ENCODE measurements at regions not wholly inside any gene's neighbourhood (a gene's known extent, or its start where the extent isn't known, plus 50 kb on each side); places are given as distances from the start of the nearest gene placed in this dataset.
"Not testable (repeated sequence)": the region's sequence is repeated elsewhere in the genome, so short reads cannot be mapped to it uniquely, and the experiment has no call there.

DNA sequence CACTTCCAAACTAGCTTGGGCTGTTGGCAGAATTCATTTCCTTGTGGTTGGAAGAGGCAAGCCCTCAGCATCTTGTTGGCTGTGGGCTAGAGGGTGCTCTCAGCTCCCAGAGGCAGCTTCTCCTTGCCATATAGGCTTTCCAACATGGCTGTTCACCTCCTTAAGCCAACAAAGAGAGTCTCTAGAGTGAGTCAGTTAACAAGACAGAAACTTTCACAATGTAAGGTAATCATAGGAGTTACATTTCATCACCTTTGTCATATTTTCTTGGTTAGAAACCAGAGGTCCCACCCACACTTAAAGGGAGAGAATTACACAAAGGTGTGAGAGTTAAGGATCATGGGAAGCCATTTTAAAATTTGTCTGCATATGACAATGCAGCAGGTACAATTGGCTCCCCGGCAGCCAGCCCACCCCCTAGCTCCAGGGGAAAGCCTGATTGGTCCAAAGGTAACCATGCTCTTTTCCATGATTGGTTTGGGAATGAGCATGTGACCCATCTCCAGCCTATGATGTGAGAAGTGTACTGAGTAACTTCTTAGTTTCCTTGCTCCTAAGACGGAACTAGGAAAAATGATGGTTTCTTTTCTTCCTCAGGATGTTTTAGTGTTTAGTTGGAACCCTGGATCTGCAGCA, 109.8 kb upstream of the MSX2 start:
- DNase-seq: no peak

GRCh38 chr5:174616036-174616435, 108.3 kb upstream of the MSX2 start:
- DNase-seq: no peak

DNA sequence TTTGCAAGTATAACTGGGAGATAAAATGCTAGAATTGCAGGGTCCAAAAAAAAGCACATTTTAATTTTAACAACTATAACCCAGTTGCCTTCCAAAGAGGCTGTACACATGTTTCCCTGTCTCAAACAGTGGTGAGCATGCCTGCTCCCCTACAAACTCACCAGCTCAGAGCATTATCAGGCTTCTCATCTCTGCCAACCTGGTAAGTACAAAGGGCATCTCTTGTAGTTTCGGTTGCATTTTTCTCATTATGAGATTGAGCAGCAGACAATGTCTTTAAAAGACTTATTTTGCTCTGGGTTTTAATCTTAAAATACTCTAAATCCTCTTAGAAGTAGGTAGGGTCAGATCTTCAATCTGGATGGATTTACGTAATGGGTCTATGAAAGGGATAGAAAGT, 107.1 kb upstream of the MSX2 start:
- DNase-seq: no peak

DNA sequence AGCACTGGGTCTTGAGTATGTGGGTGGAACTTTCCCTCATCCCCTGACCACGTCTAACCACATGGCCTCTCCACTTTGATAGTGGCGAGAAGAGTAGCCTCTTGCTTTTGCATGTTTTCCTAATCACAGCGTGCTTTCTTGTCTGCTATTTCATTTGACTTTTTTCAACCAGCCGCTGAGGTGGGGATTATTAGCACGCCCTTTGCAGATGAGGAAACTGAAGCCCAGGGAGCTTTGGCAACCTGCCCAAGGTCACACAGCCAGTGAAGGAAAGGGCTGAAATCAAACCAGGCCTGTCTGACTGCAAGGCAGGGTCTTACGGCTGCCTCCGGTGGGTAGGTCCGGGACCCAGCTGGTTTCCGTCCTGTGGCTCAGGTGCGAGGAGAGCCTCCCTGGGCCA, 106.5 kb upstream of the MSX2 start:
- no peak for DNase-seq

DNA sequence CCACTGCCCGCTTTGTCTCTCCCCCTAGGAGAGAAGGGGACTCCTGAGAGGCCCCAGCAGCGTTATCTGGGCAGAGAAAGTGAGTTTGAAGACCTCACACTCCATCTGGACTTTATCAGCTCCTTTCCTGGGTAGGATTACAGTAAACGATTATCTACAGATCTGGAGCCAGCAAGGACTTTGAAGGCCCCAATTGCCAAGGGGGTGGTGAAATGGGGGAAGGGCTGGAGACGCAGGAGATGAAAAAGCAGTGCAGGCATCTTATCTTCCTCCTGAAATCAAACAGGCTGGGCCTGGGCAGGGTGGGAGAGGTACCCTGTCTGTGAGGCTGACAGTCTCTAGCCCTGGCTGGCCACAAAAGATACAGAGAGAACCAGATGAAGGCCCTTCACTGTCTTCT, 105.8 kb upstream of the MSX2 start:
- no peak for DNase-seq

DNA sequence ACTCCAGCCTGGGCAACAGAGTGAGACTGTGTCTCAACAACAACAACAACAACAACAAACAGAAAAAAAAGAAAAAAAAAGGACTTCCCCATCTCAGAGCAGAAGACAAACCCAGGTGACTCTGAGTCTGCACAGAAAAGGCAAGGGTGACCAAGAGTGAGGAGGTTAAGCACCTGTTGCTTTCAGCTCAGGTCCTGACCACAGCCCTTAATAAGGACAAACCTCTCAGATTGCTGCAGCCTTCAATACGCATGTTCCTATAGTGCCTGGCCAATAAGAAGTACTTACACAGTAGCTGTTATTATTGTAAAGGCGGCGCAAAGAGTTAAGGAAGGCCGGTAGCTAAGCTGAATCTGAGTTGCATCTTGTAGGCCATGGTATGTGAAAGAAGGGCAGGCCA, 102.3 kb upstream of the MSX2 start:
- DNase-seq: no peak

GRCh38 chr5:174623018-174623417, 101.4 kb upstream of the MSX2 start:
- DNase-seq: no peak

GRCh38 chr5:174623433-174624019, 100.9 kb upstream of the MSX2 start:
- DNase-seq: no peak

- no peak for DNase-seq
These were observed 99.5 kb upstream of the MSX2 start for GRCh38 chr5:174624733-174625522.

DNA sequence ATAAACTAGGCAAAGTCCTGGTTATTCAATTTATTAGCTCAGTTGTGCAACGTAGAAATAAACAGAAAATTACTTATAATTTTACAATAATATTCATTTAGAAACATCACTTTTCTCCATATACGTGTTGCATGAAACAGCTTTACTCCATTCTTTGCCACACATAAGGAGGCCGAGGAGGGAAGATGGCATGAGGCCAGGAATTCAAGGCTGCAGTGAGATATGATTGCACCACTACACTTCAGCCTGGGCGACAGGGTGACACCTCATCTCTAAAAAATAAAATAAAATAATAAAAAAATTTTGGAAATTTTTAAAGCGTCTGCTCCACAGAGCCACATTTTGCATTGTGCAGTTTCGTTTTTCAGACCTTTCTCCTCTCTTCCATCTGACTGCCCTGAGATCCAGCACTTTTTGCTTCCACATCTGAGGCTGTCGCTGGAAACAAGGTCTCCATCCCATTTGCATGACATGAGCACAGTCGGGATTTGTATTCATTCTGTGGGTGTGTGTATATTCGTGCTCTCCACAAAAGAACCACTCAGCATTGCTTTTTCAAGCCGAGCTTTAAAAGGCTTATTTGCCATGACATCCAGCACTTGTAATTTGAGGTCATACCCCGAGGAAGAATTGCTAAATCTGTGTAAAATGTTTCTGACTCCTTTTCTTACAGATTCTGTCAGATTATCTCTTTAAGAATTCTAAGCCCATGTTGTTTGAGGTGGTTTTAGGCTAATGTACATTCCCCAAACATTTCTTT, 98.6 kb upstream of the MSX2 start:
- DNase-seq: no peak

GRCh38 chr5:174626369-174626920, 97.9 kb upstream of the MSX2 start:
- no peak for DNase-seq

DNA sequence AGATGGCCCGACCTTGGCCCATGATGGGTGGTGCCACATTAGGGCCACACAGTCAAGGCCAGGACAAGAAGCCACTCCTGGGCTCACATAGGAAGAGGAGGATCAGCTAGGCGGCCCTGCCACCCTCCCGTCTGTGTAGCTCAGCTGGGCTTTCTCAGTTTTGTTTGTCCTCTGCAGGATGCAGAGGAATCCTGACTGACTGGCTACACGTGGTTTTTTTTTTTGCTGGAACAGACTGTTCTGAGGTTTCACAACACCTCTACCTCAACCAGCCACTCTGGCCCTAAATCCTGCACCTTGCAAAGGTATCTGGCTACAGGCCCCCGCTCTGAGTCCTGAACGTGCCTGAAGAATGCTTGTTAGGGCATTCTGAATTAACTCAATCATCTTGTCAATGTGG, 88.3 kb upstream of the MSX2 start:
- no peak for DNase-seq

- no peak for DNase-seq
These were observed 81.5 kb upstream of the MSX2 start for GRCh38 chr5:174642816-174643405.

DNA sequence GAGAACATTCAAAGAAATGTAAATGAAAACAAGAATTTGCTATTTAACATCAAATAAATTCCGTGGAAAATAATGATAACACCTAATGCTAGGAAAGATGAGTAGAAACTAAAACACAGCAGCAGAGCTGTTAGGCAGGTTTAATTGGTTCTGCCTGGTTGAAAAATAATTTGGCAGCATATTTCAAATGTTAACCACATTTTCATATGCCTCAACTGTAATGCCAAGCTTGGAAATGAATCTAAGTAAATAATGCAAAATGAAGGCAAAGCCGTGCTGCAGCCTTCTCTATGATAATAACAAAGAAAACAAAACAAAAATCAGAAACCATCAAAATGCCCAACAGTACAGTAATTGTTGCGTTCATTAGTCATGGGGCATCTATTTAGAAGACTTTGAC, 79.9 kb upstream of the MSX2 start:
- DNase-seq: no peak

DNA sequence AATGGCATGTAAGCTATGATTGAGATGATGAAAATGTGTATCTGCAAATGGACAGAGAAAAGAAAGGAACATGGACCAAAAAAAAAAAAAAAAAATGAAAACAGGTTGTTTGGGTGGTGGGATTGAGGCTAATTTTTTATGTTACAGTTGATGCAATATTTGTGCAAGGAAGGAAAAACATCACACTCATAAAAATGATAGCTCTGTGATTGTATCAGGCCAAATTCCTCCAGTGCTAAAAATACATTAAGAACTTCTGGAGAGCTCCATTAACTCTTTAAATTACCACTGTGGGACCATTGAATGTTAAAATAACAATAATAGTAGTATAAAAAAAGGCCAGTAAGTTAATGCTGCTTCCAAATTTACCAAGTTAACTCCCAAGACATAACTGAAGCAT, 79.5 kb upstream of the MSX2 start:
- no peak for DNase-seq

- no peak for DNase-seq
These were observed 78.7 kb upstream of the MSX2 start for GRCh38 chr5:174645677-174646076.

- not testable (repeated sequence) for DNase-seq
These were observed 75.8 kb upstream of the MSX2 start for GRCh38 chr5:174648618-174649017.

GRCh38 chr5:174649391-174649790, 75.0 kb upstream of the MSX2 start:
- DNase-seq: no peak

- no peak for DNase-seq
These were observed 69.9 kb upstream of the MSX2 start for GRCh38 chr5:174654442-174654841.

DNA sequence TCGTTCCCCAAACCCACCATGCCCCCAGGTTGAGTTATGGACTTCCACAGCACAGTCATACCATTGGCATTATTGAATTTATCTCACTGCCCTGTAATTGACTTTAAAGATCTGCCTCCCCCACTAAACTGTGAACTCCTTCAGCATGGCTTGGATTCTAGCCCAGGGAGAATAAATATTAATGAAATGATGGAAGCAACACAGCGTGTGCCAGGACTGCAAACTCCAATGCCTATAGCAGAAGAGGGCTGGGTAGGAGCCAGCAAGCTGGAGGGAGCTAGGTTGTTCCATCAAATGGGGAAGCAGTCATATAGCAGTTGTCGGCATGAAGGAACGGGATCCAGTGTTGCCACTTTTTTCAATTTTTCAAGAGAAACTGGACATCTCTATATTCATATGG, 69.0 kb upstream of the MSX2 start:
- no peak for DNase-seq

DNA sequence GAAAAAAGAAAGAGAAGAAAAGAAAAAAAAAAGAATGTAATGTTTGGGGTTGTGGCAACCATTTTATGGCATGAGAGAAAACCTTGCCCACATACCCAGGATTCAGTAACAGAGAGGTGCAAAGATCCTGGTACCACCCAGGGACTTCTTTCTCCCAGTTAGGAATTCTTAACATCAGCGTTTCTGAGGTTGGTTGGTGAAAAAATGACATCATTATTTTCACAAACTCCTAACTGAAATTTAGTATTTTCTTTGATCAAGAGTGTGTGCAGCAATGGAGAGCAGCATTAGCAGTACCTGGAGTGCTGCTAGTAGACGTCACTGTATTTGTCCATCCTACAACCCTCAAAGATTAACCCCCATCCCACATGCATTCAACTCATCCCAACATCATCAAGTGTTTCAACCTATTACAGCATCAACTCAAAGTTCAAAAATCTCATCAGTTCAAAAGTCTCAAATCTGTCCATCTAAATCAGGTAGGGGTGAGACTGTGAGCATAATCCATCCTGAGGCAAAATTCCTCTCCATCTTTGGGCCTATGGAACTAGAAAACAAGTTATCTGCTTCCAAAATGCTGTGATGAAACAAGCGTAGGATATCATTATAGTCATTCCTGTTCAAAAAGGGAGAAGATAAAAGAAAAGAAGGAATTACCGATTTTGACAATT, 60.1 kb upstream of the MSX2 start:
- no peak for DNase-seq

- DNase-seq: no peak
These were observed 59.0 kb upstream of the MSX2 start for GRCh38 chr5:174665347-174665746.

Measured in DMS79 treated with DMSO at 0.1 percent for 48 hours (cell line).